Liver (tissue), 8 donors: ENCODE measurements at regions not wholly inside any gene's neighbourhood (a gene's known extent, or its start where the extent isn't known, plus 50 kb on each side); places are given as distances from the start of the nearest gene placed in this dataset.

Experiments
- DNase-seq: peaks from one replicate; pipeline ENCODE4 v3.0.0-alpha.2; 2017; ENCODE audit warnings: low spot score
- H3K27ac ChIP-seq, 2 donors: one replicate each; pipeline ENCODE4 v1.7.0; 2013; ENCODE audit warnings: inconsistent platforms in 2 of 2, low read length in 2 of 2, control low read depth in 1 of 2, low read depth in 1 of 2, mild to moderate bottlenecking in 1 of 2
- H3K27me3 ChIP-seq, 4 donors: one replicate each; pipeline versions ENCODE4 v1.6.1 to v1.7.0; 2013; ENCODE audit warnings: low read length in 3 of 4, inconsistent platforms in 1 of 4, mild to moderate bottlenecking in 1 of 4, moderate library complexity in 1 of 4; ENCODE audit not compliant: control insufficient read depth in 4 of 4, insufficient read depth in 4 of 4
- H3K36me3 ChIP-seq, 4 donors: one replicate each; pipeline versions ENCODE4 v1.6.1 to v1.7.0; 2013; ENCODE audit warnings: low read length in 3 of 4, mild to moderate bottlenecking in 3 of 4, low read depth in 1 of 4, moderate library complexity in 1 of 4; ENCODE audit not compliant: control insufficient read depth in 4 of 4, insufficient read depth in 3 of 4
- H3K4me1 ChIP-seq, 4 donors: one replicate each; pipeline versions ENCODE4 v1.6.1 to v1.7.0; 2013; ENCODE audit warnings: low read length in 3 of 4, mild to moderate bottlenecking in 3 of 4, moderate library complexity in 1 of 4; ENCODE audit not compliant: control insufficient read depth in 4 of 4, insufficient read depth in 4 of 4
- H3K4me3 ChIP-seq, 3 donors: one replicate each; pipeline versions ENCODE4 v1.6.1 to v1.7.0; 2013; ENCODE audit warnings: low read length in 3 of 3, control low read depth in 1 of 3, low read depth in 1 of 3, mild to moderate bottlenecking in 1 of 3
- H3K9ac ChIP-seq, 2 donors: one replicate each; pipeline ENCODE4 v1.7.0; 2013; ENCODE audit warnings: low read length in 2 of 2, mild to moderate bottlenecking in 2 of 2, moderate library complexity in 2 of 2, control low read depth in 1 of 2, low read depth in 1 of 2
- H3K9me3 ChIP-seq, 4 donors: one replicate each; pipeline versions ENCODE4 v1.6.1 to v1.7.0; 2013; ENCODE audit warnings: low read length in 3 of 4; ENCODE audit not compliant: control insufficient read depth in 4 of 4
- ATF3 ChIP-seq: IDR thresholded peaks from 2 replicates; pipeline ENCODE4 v1.6.1; 2016; ENCODE audit warnings: antibody characterized with exemption
- FOXA1 ChIP-seq: IDR thresholded peaks from 2 replicates; pipeline ENCODE4 v1.6.1; 2016; ENCODE audit warnings: antibody characterized with exemption
- GABPA ChIP-seq, 2 donors: IDR thresholded peaks in 1 of 2; conservative IDR thresholded peaks in 1 of 2; 2 replicates each; pipeline ENCODE4 v1.6.1; 2016; ENCODE audit warnings: antibody characterized with exemption in 2 of 2, mild to moderate bottlenecking in 1 of 2, moderate library complexity in 1 of 2
- HNF4A ChIP-seq, 2 donors: conservative IDR thresholded peaks; 2 replicates each; pipeline ENCODE4 v1.6.1; 2016; ENCODE audit warnings: antibody characterized with exemption in 2 of 2, mild to moderate bottlenecking in 2 of 2
- HNF4G ChIP-seq: IDR thresholded peaks from 2 replicates; pipeline ENCODE4 v1.6.1; 2016; ENCODE audit warnings: antibody characterized with exemption
- MAX ChIP-seq: IDR thresholded peaks from 2 replicates; pipeline ENCODE4 v1.6.1; 2016; ENCODE audit warnings: antibody characterized with exemption
- NR2F2 ChIP-seq: IDR thresholded peaks from 2 replicates; pipeline ENCODE4 v1.6.1; 2016; ENCODE audit warnings: antibody characterized with exemption
- RAD21 ChIP-seq, 2 donors: IDR thresholded peaks; 2 replicates each; pipeline ENCODE4 v1.6.1; 2016; ENCODE audit warnings: antibody characterized with exemption in 2 of 2, mild to moderate bottlenecking in 2 of 2
- REST ChIP-seq: IDR thresholded peaks from 2 replicates; pipeline ENCODE4 v1.6.1; 2016; ENCODE audit warnings: antibody characterized with exemption, mild to moderate bottlenecking
- RXRA ChIP-seq, 2 donors: IDR thresholded peaks; 2 replicates each; pipeline ENCODE4 v1.6.1; 2017 to 2018; ENCODE audit warnings: antibody characterized with exemption in 2 of 2, mild to moderate bottlenecking in 1 of 2
- SP1 ChIP-seq: IDR thresholded peaks from 2 replicates; pipeline ENCODE4 v1.6.1; 2018; ENCODE audit warnings: antibody characterized with exemption, mild to moderate bottlenecking
- TAF1 ChIP-seq: conservative IDR thresholded peaks from 2 replicates; pipeline ENCODE4 v1.6.1; 2016; ENCODE audit warnings: antibody characterized with exemption, mild to moderate bottlenecking
- YY1 ChIP-seq: IDR thresholded peaks from 2 replicates; pipeline ENCODE4 v1.6.1; 2016; ENCODE audit warnings: antibody characterized with exemption, mild to moderate bottlenecking
- ZBTB33 ChIP-seq: IDR thresholded peaks from 2 replicates; pipeline ENCODE4 v1.6.1; 2016; ENCODE audit warnings: antibody characterized with exemption
- WGBS: extraction: QIAGEN DNeasy Blood & Tissue Kit; methylation state at CpG from one replicate; pipeline ENCODE4 v1.1.7; 2013; 5-methylcytosine and 5-hydroxymethylcytosine counted together
- TF ChIP-seq, protein P1 (sequence below): fragments of 150-350 bp; IDR thresholded peaks from 2 replicates; pipeline ENCODE4 v1.5.1; 2017; ENCODE audit warnings: improper control_type of control experiment, low read depth, low read length; ENCODE audit not compliant: missing input control
- donor health status: healthy.
- donor health status: healthy.
- donor health status: healthy.
- donor health status: healthy.
- donor health status: healthy.

GRCh38 chr2:16747257-16747656, 81.6 kb upstream of the CYRIA start:
- H3K27ac ChIP-seq: no peak overlapping the region
- H3K27me3 ChIP-seq: no peaks in the 10 kb centered on the region
- no peaks in the 10 kb centered on the region for H3K4me1 ChIP-seq
- H3K9ac ChIP-seq: no peak overlapping the region
- no peak overlapping the region for H3K4me3 ChIP-seq
- no peak for TF ChIP-seq SP1
- TF ChIP-seq, protein P1, sequence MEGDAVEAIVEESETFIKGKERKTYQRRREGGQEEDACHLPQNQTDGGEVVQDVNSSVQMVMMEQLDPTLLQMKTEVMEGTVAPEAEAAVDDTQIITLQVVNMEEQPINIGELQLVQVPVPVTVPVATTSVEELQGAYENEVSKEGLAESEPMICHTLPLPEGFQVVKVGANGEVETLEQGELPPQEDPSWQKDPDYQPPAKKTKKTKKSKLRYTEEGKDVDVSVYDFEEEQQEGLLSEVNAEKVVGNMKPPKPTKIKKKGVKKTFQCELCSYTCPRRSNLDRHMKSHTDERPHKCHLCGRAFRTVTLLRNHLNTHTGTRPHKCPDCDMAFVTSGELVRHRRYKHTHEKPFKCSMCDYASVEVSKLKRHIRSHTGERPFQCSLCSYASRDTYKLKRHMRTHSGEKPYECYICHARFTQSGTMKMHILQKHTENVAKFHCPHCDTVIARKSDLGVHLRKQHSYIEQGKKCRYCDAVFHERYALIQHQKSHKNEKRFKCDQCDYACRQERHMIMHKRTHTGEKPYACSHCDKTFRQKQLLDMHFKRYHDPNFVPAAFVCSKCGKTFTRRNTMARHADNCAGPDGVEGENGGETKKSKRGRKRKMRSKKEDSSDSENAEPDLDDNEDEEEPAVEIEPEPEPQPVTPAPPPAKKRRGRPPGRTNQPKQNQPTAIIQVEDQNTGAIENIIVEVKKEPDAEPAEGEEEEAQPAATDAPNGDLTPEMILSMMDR: no peak
- no peak for TF ChIP-seq TAF1
- no peak for TF ChIP-seq RXRA (IDR thresholded peaks at IDR 0.05)
- no peak for TF ChIP-seq NR2F2
- TF ChIP-seq RAD21 (IDR thresholded peaks at IDR 0.05): no peak
- no peak for TF ChIP-seq FOXA1
- TF ChIP-seq YY1: no peak
- H3K9me3 ChIP-seq: no peaks in the 10 kb centered on the region
- WGBS: 94% methylated on average over 5 of the region's 5 CpGs
- no peak for DNase-seq
- no peaks in the 10 kb centered on the region for H3K36me3 ChIP-seq

DNA sequence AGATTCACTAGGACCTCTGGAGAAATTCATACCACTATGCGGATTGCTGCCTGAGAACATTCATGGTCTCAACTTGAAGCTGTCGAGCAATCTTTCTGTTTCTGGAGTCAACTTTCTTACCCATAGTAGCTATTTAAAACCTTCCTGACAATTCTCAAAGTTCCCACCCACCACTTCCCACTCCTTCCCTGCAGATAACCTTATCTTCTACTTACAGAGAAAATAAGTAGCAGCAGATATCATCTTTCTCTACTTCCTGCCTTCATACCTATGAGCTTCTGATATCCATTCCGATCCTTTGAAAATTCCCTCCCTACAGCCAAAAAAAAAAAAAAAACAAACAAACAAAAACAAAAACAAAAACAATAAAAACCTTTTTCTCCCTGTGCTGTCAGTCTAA, 81.2 kb upstream of the CYRIA start:
- no peak for TF ChIP-seq YY1
- TF ChIP-seq ATF3: no peak
- no peak for TF ChIP-seq HNF4G
- TF ChIP-seq ZBTB33: no peak
- TF ChIP-seq REST: no peak
- no peak for TF ChIP-seq RXRA (IDR thresholded peaks at IDR 0.05)
- TF ChIP-seq RAD21 (IDR thresholded peaks at IDR 0.05): no peak
- TF ChIP-seq MAX: no peak
- TF ChIP-seq, protein P1: no peak
- no peak for TF ChIP-seq GABPA (IDR thresholded peaks at IDR 0.05 in 1 of 2, conservative IDR thresholded peaks at IDR 0.05 in 1 of 2)
- no peak for TF ChIP-seq HNF4A (conservative IDR thresholded peaks at IDR 0.05)
- no peak for TF ChIP-seq SP1
- H3K36me3 ChIP-seq: no peaks in the 10 kb centered on the region
- no peaks in the 10 kb centered on the region for H3K9me3 ChIP-seq
- H3K27me3 ChIP-seq: no peaks in the 10 kb centered on the region
- H3K4me1 ChIP-seq: no peaks in the 10 kb centered on the region
- H3K27ac ChIP-seq: no peak overlapping the region
- no peak overlapping the region for H3K4me3 ChIP-seq
- no peak overlapping the region for H3K9ac ChIP-seq
- 83% methylated on average over 3 of the region's 3 CpGs for WGBS
- no peak for DNase-seq
